ENCODE measurements at regions not wholly inside any gene's neighbourhood (a gene's known extent, or its start where the extent isn't known, plus 50 kb on each side); places are given as distances from the start of the nearest gene placed in this dataset.
"Not testable (repeated sequence)": the region's sequence is repeated elsewhere in the genome, so short reads cannot be mapped to it uniquely, and the experiment has no call there.

- TF ChIP-seq CTCF (conservative IDR thresholded peaks at IDR 0.05 in 1 of 2, IDR thresholded peaks at IDR 0.05 in 1 of 2; ENCODE audit: low read depth in 1 of 2, low read length in 2 of 2), result no peak
- no peak for TF ChIP-seq EZH2 (IDR thresholded peaks at IDR 0.05; ENCODE audit: low read length, missing control alignments)
- no peaks in the 10 kb centered on the region for H3K79me2 ChIP-seq (ENCODE audit: control insufficient read depth, insufficient read depth, low read length)
These were observed 651.6 kb upstream of the LRFN5 start for GRCh38 chr14:40955131-40955505.

GRCh38 chr14:40954448-40955130 is 652.1 kb upstream of the LRFN5 start:
- not testable (repeated sequence) for H3K27ac ChIP-seq (ENCODE audit: insufficient read depth, low read length); H3K4me2 ChIP-seq (ENCODE audit: extremely low read depth, insufficient read depth, low read length)

More at GRCh38 chr14:40955131-40955505, 651.6 kb upstream of the LRFN5 start:
- Histone ChIP-seq H3K9me3 (ENCODE audit: control insufficient read depth, insufficient read depth, low read depth, low read length) (no peaks in the 10 kb centered on the region), H3K4me3 (replicated peaks in 1 of 4; ENCODE audit: control extremely low read depth in 1 of 4, insufficient read depth in 1 of 4, low read depth in 3 of 4, low read length in 4 of 4) (peak overlapping the region in 1 of 4 experiments; percentile 21), H3K36me3 (ENCODE audit: control insufficient read depth, insufficient read depth, low read length) (no peaks in the 10 kb centered on the region), H3K4me1 (ENCODE audit: control insufficient read depth, extremely low read depth, insufficient read depth, low read length) (no peaks in the 10 kb centered on the region), H3K27me3 (ENCODE audit: control insufficient read depth, insufficient read depth, low read length) (no peaks in the 10 kb centered on the region), H3K4me2 (ENCODE audit: extremely low read depth, insufficient read depth, low read length) (no peak overlapping the region), H2AFZ (ENCODE audit: low read length) (no peak overlapping the region), H4K20me1 (ENCODE audit: control insufficient read depth, extremely low read depth, insufficient read depth, low read length) (no peaks in the 10 kb centered on the region), H3K27ac (ENCODE audit: insufficient read depth, low read length) (no peak overlapping the region), H3K9ac (ENCODE audit: insufficient read depth, low read length) (no peak overlapping the region)
- no peak for DNase-seq (ENCODE audit: low read depth in 2 of 2)

GRCh38 chr14:40944521-40944920 is 662.2 kb upstream of the LRFN5 start:
- Histone ChIP-seq H3K4me2 (ENCODE audit: extremely low read depth, insufficient read depth, low read length) (no peak overlapping the region), H3K27me3 (ENCODE audit: control insufficient read depth, insufficient read depth, low read length) (no peaks in the 10 kb centered on the region), H3K79me2 (ENCODE audit: control insufficient read depth, insufficient read depth, low read length) (no peaks in the 10 kb centered on the region), H3K4me3 (replicated peaks in 1 of 4; ENCODE audit: control extremely low read depth in 1 of 4, insufficient read depth in 1 of 4, low read depth in 3 of 4, low read length in 4 of 4) (no peak overlapping the region), H3K27ac (ENCODE audit: insufficient read depth, low read length) (no peak overlapping the region), H4K20me1 (ENCODE audit: control insufficient read depth, extremely low read depth, insufficient read depth, low read length) (no peaks in the 10 kb centered on the region), H3K9me3 (ENCODE audit: control insufficient read depth, insufficient read depth, low read depth, low read length) (no peaks in the 10 kb centered on the region), H3K36me3 (ENCODE audit: control insufficient read depth, insufficient read depth, low read length) (no peaks in the 10 kb centered on the region), H3K4me1 (ENCODE audit: control insufficient read depth, extremely low read depth, insufficient read depth, low read length) (no peaks in the 10 kb centered on the region), H3K9ac (ENCODE audit: insufficient read depth, low read length) (no peak overlapping the region), H2AFZ (ENCODE audit: low read length) (no peak overlapping the region)
- TF ChIP-seq EZH2 (IDR thresholded peaks at IDR 0.05; ENCODE audit: low read length, missing control alignments), result no peak
- no peak for TF ChIP-seq CTCF (conservative IDR thresholded peaks at IDR 0.05 in 1 of 2, IDR thresholded peaks at IDR 0.05 in 1 of 2; ENCODE audit: low read depth in 1 of 2, low read length in 2 of 2)
- no peak for DNase-seq (ENCODE audit: low read depth in 2 of 2)

More at GRCh38 chr14:40954448-40955130, 652.1 kb upstream of the LRFN5 start:
- not testable (repeated sequence) for H3K36me3 ChIP-seq (ENCODE audit: control insufficient read depth, insufficient read depth, low read length); H2AFZ ChIP-seq (ENCODE audit: low read length); H4K20me1 ChIP-seq (ENCODE audit: control insufficient read depth, extremely low read depth, insufficient read depth, low read length); H3K4me3 ChIP-seq (replicated peaks in 1 of 4; ENCODE audit: control extremely low read depth in 1 of 4, insufficient read depth in 1 of 4, low read depth in 3 of 4, low read length in 4 of 4); H3K9ac ChIP-seq (ENCODE audit: insufficient read depth, low read length); H3K4me1 ChIP-seq (ENCODE audit: control insufficient read depth, extremely low read depth, insufficient read depth, low read length); H3K27me3 ChIP-seq (ENCODE audit: control insufficient read depth, insufficient read depth, low read length); H3K79me2 ChIP-seq (ENCODE audit: control insufficient read depth, insufficient read depth, low read length); H3K9me3 ChIP-seq (ENCODE audit: control insufficient read depth, insufficient read depth, low read depth, low read length); DNase-seq (ENCODE audit: low read depth in 2 of 2)

Measured in fibroblast of lung (primary cell).